ENCODE measurements at regions not wholly inside any gene's neighbourhood (a gene's known extent, or its start where the extent isn't known, plus 50 kb on each side); places are given as distances from the start of the nearest gene placed in this dataset.

DNA sequence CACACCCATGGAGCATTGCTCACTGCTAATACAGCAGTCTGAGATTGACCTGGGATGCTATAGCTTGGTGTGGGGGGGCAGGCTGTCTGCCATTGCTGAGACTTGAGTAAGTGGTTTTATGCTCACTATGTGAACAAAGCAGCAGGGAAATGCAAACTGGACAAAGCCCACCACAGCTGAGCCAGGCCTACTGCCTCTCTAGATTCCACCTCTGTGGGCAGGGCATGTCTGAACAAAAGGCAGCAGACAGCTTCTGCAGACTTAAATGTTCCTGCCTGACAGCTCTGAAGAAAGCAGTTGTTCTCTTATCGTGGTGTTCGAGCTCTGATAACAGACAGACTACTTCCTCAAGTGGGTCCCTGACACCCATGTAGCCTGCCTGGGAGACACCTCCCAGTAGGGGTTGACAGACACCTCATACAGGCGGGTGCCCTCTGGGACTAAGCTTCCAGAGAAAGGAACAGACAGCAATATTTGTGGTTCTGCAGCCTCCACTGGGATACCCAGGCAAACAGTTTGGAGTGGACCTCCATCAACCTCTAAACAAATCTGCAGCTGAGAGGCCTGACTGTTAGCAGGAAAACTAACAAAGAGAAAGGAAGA is 2204.8 kb downstream of the TP53TG3F start:
- H4K91ac ChIP-seq (ENCODE audit: insufficient read length, low read depth, low read length), result no peak overlapping the region
- no peak overlapping the region for H2BK120ac ChIP-seq (ENCODE audit: low read depth, low read length, poor library complexity, severe bottlenecking)
- H3K27ac Mint-ChIP-seq, result no peak overlapping the region
- H2BK20ac ChIP-seq (ENCODE audit: low read depth, low read length, poor library complexity, severe bottlenecking), result no peak overlapping the region
- peaks cover 80 to 83% of the 10 kb centered on the region in 2 experiments for H3K9me3 Mint-ChIP-seq
- no peak overlapping the region for H3K9ac ChIP-seq (ENCODE audit: extremely low read depth, insufficient read length, low read length)
- H3K14ac ChIP-seq (ENCODE audit: insufficient read depth, low read length), result no peak overlapping the region
- H4K5ac ChIP-seq (ENCODE audit: insufficient read length, low read depth, low read length), result no peak overlapping the region
- H2BK15ac ChIP-seq (ENCODE audit: low read depth, low read length), result no peak overlapping the region
- H3K79me2 ChIP-seq (ENCODE audit: insufficient read depth, low read length), result no peaks in the 10 kb centered on the region
- H3K56ac ChIP-seq (ENCODE audit: insufficient read length, low read depth, low read length), result no peak overlapping the region
- no CpG with 5 or more reads among the region's 3 CpGs for WGBS (ENCODE audit: extremely low coverage, insufficient read length, low lambda C conversion rate)
- no peak overlapping the region for H3K18ac ChIP-seq (ENCODE audit: insufficient read length, low read depth, low read length)
- peaks cover 60% of the 10 kb centered on the region for H3K9me3 ChIP-seq (ENCODE audit: control insufficient read depth, low read depth, low read length)
- no peak overlapping the region for H2AK5ac ChIP-seq (ENCODE audit: insufficient read length, low read length)
- no peak overlapping the region for H3T11ph ChIP-seq (ENCODE audit: low read length)
- no peak overlapping the region for H3K4me3 Mint-ChIP-seq
- H4K20me1 ChIP-seq (ENCODE audit: control insufficient read depth, insufficient read depth, insufficient read length), result no peaks in the 10 kb centered on the region
- H2BK5ac ChIP-seq (ENCODE audit: insufficient read length, low read length), result no peak overlapping the region
- H3K4me2 ChIP-seq (ENCODE audit: insufficient read depth, insufficient read length, low read length), result no peak overlapping the region
- no peaks in the 10 kb centered on the region for H3K4me1 ChIP-seq (ENCODE audit: insufficient read depth, low read length)
- H3K4ac ChIP-seq (ENCODE audit: low read depth, low read length), result no peak overlapping the region
- no peak overlapping the region for H4K8ac ChIP-seq (replicated peaks; ENCODE audit: insufficient read length, low read depth, low read length)
- no peak for TF ChIP-seq CTCF (conservative IDR thresholded peaks at IDR 0.05)
- H3K27me3 ChIP-seq (ENCODE audit: insufficient read depth, low read length), result no peaks in the 10 kb centered on the region
- H3K27ac ChIP-seq (ENCODE audit: insufficient read length, low read depth, low read length), result no peak overlapping the region
- no peak overlapping the region for H3K23ac ChIP-seq (ENCODE audit: insufficient read length, low read depth, low read length)
- H2AFZ ChIP-seq (ENCODE audit: low read length), result no peak overlapping the region
- no peak overlapping the region for H2BK12ac ChIP-seq (ENCODE audit: insufficient read length, low read depth, low read length)
- H3K4me1 Mint-ChIP-seq, result no peaks in the 10 kb centered on the region
- H3K79me1 ChIP-seq (ENCODE audit: insufficient read depth, low read depth, low read length, poor library complexity, severe bottlenecking), result no peaks in the 10 kb centered on the region
- DNase-seq, result no peak
- H3K23me2 ChIP-seq (ENCODE audit: insufficient read length, low read depth, low read length, poor library complexity, severe bottlenecking), result no peaks in the 10 kb centered on the region
- peaks cover 2% of the 10 kb centered on the region for H3K27me3 Mint-ChIP-seq (ENCODE audit: low read depth)
- peaks cover 0 to 29% (median 15%) of the 10 kb centered on the region in 3 experiments; a peak in 5 of 7 replicates for H3K36me3 Mint-ChIP-seq (ENCODE audit: insufficient read depth in 1 of 3, low read depth in 3 of 3)

Measured in H9 (cell line).